NCI-H2171 treated with DMSO at 0.1 percent for 48 hours (cell line): ENCODE measurements at regions not wholly inside any gene's neighbourhood (a gene's known extent, or its start where the extent isn't known, plus 50 kb on each side); places are given as distances from the start of the nearest gene placed in this dataset.
A peak's percentile ranks its signal among the peaks of the same experiment; 100 is the strongest.
"Not testable (repeated sequence)": the region's sequence is repeated elsewhere in the genome, so short reads cannot be mapped to it uniquely, and the experiment has no call there.

Experiments
- DNase-seq: peaks from one replicate; lab custom pipeline; 2025; lab: John Stamatoyannopoulos, UW

DNA sequence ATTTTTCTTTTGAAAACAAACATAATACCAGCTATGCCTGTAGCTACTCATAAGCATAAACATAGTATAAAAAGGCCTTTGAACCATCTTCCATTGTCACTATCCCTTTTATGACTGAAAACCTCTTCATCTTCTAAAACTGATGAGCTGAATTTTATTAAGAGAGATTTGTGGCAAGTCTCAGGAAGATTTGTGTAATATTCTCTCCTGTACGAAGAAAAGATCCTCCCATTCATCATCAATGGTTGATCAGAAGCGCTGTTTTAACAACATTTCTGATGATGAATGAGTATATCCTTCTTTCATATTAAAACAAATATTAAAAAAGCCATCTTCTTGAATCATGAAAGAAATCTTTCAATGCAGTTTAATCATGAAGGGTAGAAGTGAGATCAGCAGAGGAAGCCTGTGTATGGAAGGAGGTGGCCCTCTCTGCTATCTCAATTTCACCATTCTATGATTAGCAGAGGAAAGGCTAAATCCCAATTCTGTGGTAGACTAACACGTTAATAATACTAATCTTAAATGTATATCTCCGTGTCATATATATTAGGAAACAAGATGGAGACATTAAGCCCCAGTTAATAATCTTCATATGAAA lies 430.2 kb downstream of the FRK start:
- DNase-seq = no peak

DNA sequence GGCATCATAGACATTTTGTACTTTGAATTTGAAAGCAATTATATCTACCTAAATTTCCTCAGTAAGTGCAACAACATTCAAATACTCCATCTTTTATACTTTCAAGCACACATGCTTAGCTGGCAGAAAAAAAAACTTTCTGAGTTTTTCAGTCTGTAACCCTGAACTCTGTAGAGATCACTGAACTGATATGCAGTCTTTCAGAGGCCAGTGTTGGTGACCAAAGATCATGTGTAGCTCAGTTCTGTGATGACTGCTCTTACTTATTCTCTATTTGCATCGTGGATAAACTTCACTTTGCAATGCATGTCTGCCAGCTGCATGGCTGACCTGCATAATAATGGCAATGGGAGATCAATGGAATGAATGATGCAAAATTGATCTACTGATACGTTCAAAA lies 431.3 kb downstream of the FRK start:
- no peak for DNase-seq

DNA sequence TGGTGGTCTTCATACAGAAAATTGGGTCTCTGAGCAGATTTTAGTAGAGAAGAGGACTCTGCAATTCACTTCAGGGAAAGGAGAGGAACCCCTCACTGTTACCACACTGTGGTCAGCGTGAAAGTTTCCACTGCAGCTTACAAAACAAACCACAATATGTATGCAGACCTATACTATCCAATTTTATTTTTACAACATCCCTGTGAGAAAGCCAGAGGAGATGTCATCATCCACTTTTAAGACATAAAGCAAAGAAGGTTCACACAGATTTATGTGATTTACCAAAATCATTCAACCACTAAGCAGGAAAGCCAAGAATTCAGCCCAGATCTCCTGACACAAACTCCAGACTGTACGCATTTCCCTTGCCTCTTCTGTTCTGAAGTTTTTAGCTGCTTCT lies 442.4 kb downstream of the FRK start:
- no peak for DNase-seq

DNA sequence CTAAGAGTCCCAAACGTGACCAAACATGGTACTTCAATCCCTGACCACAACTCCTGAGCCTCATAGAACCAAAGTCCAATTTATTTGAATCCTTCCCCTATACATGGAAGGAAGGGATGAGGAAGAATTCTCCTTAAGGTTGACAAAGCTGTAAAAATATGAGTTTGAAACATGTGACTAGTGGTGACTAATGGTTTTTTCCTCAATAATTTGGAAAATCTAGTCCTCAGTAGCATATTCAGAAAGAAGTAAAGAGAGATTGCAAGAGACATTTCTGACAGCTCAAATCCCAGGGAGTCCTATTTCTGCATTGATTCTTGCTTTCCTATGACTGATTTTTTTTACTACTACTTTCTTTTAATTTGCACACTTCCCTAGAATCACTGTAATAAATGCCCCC lies 443.7 kb downstream of the FRK start:
- DNase-seq = no peak

DNA sequence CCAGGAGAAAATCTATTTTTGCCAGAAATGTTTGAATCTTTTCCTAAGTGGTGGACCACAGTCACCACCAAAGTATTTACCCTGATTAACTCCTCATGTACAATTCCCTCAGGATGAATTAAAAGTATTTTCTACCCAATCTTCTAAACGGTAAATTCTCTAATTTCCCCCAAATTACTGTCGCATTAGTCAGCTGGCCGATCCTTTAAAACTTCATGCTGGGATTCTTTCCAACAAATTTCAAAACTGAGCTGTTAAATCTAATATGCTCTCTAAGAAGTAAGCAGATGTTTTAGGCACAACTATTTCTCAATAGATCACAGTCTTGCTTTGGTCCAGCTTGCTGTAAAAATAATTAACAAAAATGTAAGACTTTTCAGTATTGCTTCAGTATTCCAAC lies 447.2 kb downstream of the FRK start:
- DNase-seq = no peak

DNA sequence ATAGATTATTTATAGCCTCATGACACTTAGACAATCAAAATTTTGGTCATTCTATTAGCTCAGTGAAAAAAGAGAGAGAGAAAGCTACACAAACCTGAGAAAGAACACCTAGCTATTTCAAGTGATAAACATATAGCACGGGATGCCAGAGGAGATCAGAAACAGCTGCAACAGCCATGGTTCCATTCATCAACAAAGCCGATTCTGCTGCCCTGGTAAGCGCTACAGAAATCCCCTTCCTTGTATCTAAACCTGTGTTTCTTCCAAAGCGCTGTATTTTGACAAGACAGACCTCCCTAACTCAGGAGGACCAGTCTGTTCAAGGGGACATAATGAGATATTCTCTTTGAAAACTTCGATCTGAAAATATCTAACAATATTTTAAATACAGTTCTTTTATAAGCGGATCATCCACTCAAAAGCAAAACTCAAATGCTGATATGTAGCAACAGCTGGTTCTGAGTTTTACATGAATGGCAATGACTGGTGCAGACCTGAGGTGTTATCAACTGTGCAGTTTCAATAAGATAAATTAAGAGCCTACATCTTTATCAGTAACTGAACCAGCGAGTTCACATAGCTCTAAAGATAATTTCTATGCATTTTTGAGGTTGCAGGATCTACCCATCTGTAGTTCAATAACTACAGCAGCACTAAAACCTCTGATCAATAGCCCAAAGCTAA lies 447.8 kb downstream of the FRK start:
- DNase-seq = no peak

DNA sequence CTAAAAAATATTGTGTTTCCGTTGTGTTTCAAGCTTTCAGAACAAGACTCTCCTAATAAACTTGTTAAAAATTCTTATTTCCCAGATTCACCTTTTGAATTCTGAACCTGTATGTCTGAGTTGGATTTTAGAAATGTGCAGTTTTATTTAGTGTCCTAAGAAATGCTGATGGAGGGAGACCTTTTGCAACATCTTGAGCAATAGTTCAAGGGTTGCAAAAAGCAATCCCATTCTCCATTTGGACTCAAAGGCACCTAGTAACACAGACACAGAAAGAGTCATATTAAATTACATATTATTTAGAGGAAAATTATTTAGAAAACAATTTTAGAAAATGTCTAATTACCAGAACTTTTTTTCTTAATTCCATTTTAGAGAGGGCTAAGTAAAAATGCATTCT lies 448.5 kb downstream of the FRK start:
- DNase-seq = no peak

DNA sequence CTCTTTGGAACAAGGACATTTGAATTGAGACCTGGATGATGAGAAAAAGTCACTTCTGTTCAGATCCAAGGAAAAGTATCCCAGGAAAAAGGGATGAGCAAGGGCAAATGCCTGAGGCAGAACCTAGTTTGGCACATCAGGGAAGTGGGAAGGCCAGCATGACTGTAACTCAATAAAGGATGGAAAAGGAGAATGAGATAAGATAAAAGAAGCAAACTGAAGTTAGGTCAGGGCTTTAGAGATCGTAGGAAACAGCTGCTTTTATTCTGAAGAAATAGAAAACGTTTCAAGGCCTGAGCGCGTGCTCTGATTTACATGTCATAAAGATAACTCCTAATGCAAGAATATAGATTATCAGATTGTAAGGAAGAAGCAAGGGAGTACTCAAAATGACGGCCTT lies 450.0 kb downstream of the FRK start:
- no peak for DNase-seq

DNA sequence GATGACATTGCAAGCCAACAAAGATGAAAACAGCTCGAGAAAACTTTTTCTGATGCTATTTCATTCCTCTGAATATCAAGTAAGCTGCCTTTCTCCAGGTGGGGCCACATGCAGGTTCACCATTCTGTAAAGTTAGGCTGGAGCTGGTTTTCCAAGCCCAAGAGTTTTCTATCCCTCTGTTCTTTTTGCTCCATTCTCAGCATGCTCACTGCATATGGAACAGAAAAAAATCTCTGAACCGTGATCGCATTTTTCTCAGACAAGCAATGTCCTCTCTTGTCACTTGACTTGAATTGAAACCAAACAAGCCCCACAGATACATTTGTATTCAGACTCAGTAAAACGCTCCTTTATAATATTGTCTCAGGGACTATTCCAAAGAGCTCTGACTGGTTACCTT lies 451.6 kb downstream of the FRK start:
- no peak for DNase-seq

DNA sequence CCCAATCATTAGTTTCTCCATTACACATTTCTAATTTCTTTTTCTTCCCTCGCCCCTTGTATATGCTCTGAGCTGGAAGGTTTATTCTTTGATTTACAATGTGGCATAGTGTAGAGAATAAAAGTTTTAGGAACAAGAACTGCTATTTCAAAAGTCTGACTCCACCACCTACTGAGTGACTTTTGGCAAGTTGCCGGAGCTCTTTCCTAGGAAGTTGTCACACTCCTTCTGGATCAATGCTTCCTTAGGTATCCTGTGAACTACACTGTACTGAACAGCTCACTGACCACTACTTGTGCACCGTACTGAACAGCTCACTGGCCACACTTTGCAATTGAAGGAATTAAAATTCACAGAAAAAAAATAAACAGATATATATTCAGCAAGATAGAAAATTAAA lies 458.2 kb downstream of the FRK start:
- DNase-seq = no peak

DNA sequence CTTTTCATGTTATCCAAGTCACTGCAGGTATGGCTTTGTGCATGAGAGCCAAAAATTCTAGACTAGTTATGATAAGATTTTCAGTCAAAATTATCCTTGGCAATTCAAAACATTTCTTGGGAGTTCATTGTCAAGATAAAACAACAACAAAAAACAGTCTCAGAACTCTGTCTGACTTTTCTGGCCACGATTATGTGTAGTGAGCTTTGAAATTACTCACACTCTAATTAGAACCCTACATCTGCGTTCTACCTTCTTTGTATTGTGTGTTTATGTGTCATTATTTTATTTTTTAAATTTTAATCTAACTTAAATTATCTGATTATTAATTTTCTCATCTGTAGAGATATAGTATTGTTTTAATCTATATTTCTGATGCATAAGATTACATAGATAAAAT lies 459.2 kb downstream of the FRK start:
- no peak for DNase-seq

DNA sequence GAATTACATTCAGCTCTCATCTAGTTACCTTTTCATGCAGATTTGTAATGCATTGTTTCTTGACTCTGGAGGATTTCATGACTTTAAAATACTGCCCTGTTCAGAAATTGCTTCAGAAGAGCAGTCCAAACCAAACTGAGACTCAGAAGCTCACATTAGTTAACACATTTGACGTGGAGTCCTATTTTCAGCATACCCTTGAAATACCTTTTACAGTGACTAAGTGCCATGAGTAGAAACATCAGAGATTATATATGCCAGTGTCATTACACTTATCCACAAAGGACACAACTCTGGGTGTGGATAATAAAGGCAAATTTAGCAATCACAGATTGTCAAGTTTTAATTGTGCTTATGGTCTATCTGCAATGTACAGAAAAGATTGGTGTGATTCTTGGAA lies 459.6 kb downstream of the FRK start:
- no peak for DNase-seq

DNA sequence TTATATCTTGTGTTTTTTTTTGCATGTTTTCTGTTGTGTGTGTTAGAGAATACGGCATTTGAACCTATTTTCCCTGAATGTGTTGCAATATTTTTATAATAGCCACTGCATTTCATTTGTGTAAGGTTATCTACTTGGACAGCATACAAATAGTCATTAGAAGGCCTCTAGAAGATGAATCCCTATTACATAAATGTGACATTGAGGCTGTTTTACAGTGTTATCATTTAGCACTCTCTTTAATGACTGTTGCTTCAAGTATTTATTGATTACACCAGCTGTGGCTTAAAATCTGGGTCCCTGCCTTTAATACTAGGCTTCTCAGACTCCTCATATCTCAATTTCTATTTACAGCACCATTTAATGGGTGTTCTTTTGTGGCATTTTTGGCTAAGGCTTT lies 465.8 kb downstream of the FRK start:
- DNase-seq = peak; percentile 5

DNA sequence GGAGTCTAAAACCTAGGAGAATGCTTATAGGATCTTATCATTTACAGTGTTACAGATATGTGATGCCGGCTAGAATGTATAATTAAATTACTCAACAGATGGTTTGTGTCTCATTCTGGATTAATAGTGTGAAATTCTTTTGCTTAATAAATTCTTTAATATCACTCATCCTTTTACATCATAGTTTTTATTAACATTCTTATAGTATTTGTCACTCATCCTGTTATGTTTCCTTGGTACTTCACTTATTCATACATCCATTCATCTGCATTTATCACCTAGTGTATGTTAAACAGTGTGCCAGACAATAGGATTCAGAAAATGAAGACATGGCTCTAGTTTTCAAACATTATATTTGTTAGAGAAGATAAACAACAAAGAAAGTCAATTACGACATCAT lies 468.7 kb downstream of the FRK start:
- DNase-seq = no peak

DNA sequence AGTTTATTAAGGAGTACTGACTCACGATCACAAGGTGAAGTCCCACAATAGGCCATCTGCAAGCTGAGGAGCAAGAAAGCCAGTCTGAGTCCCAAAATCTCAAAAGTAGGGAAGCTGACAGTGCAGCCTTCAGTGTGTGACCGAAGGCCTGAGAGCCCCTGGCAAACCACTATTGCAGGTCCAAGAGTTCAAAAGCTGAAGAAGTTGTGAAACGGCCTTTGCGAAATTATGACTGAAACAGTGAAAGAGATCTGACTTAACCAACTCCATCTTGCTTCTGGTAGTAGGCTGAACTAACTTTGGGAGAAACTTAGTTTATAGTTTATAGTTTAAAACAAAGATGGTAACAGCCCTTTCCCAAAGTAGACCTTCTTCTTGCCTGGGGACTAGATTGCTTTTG lies 471.6 kb downstream of the FRK start:
- DNase-seq = not testable (repeated sequence)

DNA sequence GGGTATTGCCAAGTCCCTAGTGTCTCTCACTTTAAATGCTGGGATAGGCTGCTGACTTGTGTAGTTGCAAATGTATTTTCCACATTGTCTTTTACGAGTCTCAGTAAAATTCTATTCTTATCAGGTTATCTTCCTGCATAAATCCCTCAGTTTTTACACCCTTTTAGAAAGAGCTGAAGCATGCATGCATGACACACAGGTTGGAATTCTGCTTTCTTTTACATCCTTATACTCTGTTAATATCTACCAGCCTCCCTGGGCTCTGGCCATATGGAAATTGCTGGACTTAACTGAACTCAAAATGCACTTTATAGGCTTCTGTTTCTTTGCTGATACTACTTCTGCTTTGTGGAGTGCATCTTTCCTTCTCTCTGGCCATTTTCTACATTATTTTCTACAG lies 477.4 kb downstream of the FRK start:
- no peak for DNase-seq

DNA sequence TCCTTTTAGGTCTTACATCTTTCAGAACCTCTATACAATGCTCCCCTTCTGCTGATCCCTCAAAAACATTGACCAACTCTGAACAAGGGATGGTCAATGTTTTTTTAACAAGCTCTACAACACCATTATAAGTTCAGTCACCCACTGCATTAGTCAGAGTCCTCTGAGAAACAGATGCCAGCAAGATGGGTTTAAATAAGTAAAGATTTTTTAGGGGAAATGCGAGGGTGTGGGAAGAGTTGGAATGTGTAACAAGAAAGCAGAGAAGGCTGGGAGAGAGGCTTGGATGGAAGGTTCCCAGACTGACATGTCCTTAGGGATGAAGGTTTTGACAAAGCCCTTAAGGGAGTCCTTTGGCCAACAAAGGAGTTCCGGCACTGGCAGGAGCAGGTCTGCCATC lies 478.3 kb downstream of the FRK start:
- DNase-seq = no peak

DNA sequence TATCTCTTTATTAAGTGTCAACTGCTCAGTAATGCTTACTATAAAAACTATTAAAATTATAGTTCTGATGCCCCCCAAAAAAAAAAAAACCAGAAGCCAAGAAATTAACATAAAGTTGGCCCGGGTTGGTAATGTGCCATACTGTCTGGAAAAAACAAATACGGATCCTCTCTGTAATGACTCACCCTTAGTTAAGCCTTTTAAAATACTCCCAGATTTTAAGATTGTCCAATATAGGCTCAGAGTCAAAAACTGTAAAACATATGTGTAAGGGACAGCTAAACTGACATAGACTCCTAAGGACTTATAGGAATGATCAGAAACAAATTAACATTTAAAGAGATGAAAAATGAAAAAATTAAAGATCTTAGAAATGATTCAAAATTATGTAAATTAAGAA lies 481.1 kb downstream of the FRK start:
- not testable (repeated sequence) for DNase-seq

DNA sequence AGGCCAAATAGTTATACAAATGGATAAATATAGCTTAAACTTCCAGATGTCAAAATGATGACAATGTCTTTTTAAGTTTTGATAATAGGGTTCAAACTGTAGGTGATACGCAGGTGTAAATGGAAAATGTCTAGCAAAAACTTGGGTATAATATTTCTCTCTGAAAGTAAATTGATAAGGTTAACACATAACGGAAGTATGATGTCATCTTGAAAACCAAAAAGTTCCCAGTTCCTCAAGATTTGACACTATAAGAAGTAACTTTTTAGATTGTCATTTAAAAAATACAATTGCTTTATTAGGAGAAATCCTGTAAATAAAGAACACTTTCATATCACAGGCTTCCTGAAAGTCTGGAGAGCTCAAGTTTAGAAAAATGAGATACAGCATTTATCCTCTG lies 483.4 kb downstream of the FRK start:
- no peak for DNase-seq

DNA sequence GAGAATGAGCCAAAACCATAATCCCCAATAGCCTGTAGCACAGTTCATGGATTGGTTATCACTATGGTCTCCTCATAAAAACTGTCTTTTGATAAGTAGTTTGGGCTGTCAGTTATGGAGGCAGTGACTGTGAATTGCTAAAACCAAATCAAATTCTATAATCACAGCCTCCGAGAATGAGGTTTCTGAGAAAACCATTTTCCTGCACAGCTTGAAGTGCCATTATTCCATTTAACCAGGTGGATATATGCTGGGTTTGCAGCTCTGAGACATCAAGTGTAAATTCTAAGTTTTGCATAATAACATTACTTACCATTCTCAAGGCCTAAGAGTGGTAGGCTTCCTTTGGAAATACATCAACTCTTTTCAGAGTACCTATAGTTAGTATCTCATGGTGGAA lies 485.4 kb downstream of the FRK start:
- no peak for DNase-seq

DNA sequence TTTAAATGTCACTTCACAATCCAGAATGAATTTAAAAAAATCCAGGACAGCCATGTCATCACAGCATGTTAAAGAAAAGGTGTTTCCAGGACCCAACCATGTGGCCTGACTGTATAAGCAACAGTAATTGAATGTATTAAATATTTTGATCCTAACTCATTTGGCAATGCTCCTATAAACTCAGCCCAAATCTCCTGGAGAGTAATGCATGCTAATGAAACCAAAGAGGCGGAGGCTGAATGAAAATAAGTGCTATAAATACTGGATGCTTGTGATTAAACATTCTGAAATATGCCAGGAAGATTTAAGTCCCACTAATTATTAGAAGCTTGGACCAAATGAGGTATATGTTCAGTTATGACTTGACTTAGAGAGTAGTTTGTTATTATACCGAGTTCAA lies 486.8 kb downstream of the FRK start:
- DNase-seq = no peak

DNA sequence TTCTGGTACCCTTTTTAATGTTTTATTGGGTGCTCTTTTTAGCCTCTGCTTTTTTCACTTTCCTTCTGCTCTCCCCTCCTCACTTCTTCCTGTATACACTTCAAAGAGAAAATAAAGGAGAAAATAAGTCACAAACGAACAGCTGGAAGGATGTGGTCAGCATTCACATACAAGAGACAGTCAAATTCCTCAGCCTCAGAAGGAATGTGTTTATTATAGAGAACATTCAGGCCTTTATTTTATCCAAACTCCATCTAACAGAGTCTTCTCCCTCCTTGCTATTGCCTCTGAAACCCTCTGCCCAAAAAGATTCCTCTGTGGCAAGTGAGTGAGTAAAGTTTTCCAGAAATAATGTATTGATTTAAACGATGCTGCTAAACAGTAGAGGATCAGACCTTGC lies 490.4 kb downstream of the FRK start:
- no peak for DNase-seq

DNA sequence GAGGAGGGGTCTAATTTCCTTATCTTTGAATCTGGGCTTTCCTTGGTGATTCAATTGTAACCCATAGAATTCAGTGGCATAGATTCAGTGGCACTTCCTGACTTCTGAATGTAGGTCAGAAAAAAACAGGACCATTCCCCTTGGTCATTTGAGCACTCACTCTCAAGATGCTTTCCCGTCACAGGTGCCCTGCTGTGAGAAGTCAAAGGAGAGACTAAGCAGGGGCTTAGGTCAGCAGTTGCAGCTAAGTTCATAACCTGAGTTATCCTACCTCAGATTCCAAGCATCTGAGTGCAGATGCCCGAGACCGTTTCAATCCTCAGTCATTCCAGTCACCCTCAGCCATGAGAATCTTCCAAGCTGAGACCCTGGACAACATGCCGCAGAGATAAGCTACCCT lies 506.6 kb downstream of the FRK start:
- DNase-seq = no peak

DNA sequence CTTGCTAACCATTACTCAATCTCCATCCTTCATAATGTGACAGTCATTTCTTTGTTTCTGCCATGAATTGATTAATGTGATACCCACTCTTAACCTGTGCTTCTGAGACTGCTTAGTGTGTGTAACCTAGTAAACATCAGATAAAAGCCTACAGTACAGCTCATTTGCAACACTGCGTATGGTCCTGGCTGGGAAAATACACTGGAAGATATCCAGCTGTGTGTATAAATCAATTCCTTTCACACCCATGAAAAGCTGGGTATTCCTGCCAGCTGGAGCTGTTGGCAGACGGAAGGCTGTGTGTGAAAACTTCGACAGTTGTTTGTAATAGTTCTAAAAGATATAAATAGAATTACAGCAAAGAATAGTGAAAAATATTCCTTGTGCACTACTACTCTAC lies 509.2 kb downstream of the FRK start:
- peak; percentile 76 for DNase-seq

DNA sequence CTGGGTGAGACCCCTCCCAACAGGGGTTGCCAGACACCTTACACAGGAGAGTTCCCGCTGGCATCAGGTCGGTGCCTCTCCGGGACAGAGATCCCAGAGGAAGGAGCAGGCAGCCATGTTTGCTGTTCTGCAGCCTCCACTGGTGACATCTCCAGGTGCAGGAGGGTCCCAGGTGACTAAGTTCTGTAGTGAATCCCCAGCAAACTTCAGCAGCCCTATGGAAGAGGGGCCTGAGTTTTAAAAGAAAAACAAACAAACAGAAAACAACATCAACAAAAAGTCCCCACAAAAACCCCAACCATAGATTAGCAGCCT lies 515.1 kb downstream of the FRK start:
- DNase-seq = no peak
